ENCODE measurements at regions not wholly inside any gene's neighbourhood (a gene's known extent, or its start where the extent isn't known, plus 50 kb on each side); places are given as distances from the start of the nearest gene placed in this dataset.

DNA sequence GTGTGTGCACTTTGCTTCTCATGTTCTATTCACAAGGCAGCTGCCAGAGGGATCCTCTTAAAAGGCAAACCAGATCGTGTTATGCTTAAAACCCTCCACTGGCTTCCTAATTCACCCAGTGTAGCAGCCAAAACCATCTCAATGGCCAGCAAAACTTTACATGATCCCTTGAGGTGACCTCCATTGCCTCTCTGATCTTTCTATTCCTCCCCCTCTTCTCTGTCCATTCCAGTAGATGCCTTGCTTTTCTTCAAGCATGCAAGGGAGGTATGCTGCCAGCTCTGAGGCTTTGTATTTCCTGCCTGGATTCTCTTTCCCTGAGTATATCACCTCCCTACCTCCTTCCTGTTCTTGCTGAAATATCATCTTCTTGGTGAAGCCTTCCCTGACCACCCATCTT lies 93.2 kb upstream of the KCNK2 start:
- no peaks in the 10 kb centered on the region for H3K79me1 ChIP-seq (ENCODE audit: low read depth in 1 of 2, low read length in 2 of 2)
- H3K27ac ChIP-seq (ENCODE audit: insufficient read depth, low read length), result peak overlapping the region; percentile 50; the same call in 1 of the 2 replicates
- H4K5ac ChIP-seq (ENCODE audit: low read depth, low read length), result peak overlapping the region; percentile 68; the same call in 1 of the 2 replicates
- H3K4me2 ChIP-seq (ENCODE audit: low read depth, low read length), result no peak overlapping the region
- ChIA-PET POLR2A (ENCODE audit: unreplicated experiment) (no interaction called here), CTCF (no interaction called here)
- no CpG with 5 or more reads among the region's 1 CpG for WGBS, 2 experiments (ENCODE audit: extremely low coverage in 2 of 2, insufficient read length in 1 of 2)
- H2BK120ac ChIP-seq (ENCODE audit: low read depth, low read length), result peak overlapping the region; percentile 92
- H3K56ac ChIP-seq (ENCODE audit: extremely low read depth, insufficient read depth, low read length), result peak overlapping the region; percentile 35
- H3K9me3 ChIP-seq (ENCODE audit: control insufficient read depth, insufficient read depth, low read length), result peaks cover 4% of the 10 kb centered on the region
- H2AK5ac ChIP-seq (ENCODE audit: low read depth, low read length), result peak overlapping the region; percentile 58
- intact Hi-C loops (cut with micrococcal nuclease) (no loop called here), in situ Hi-C loops (cut with MboI; ENCODE audit: low sequenced_read_pairs) (no loop called here), dilution Hi-C loops (cut with HindIII; ENCODE audit: low sequenced_read_pairs, unreplicated experiment) (no loop called here)
- no TSS peak for BruUV-seq (replicated peaks)
- peak; percentile 83 for DNase-seq
- peak overlapping the region; percentile 100 for H2BK20ac ChIP-seq (ENCODE audit: low read depth, low read length)
- no peak overlapping the region for H3K4me3 ChIP-seq (ENCODE audit: insufficient read depth, low read depth, low read length)
- H3K4ac ChIP-seq (ENCODE audit: low read depth, low read length), result peak overlapping the region; percentile 96
- peak overlapping the region; percentile 77 for H4K91ac ChIP-seq (ENCODE audit: insufficient read depth, low read depth, low read length)
- H3K18ac ChIP-seq (ENCODE audit: low read depth, low read length), result peak overlapping the region; percentile 82; the same call in 1 of the 2 replicates
- H3K9ac ChIP-seq (ENCODE audit: low read depth, low read length), result no peak overlapping the region
- no peaks in the 10 kb centered on the region for H4K20me1 ChIP-seq (ENCODE audit: insufficient read depth, low read length)
- TF ChIP-seq, protein P1, sequence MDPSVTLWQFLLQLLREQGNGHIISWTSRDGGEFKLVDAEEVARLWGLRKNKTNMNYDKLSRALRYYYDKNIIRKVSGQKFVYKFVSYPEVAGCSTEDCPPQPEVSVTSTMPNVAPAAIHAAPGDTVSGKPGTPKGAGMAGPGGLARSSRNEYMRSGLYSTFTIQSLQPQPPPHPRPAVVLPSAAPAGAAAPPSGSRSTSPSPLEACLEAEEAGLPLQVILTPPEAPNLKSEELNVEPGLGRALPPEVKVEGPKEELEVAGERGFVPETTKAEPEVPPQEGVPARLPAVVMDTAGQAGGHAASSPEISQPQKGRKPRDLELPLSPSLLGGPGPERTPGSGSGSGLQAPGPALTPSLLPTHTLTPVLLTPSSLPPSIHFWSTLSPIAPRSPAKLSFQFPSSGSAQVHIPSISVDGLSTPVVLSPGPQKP (IDR thresholded peaks at IDR 0.05; ENCODE audit: borderline replicate concordance, low read depth, low read length), result no peak
- TF ChIP-seq POLR2A (IDR thresholded peaks at IDR 0.05; ENCODE audit: low read depth, low read length), result no peak
- no peak for TF ChIP-seq MXI1 (IDR thresholded peaks at IDR 0.05; ENCODE audit: borderline replicate concordance, low read depth, low read length)
- TF ChIP-seq, protein P2, sequence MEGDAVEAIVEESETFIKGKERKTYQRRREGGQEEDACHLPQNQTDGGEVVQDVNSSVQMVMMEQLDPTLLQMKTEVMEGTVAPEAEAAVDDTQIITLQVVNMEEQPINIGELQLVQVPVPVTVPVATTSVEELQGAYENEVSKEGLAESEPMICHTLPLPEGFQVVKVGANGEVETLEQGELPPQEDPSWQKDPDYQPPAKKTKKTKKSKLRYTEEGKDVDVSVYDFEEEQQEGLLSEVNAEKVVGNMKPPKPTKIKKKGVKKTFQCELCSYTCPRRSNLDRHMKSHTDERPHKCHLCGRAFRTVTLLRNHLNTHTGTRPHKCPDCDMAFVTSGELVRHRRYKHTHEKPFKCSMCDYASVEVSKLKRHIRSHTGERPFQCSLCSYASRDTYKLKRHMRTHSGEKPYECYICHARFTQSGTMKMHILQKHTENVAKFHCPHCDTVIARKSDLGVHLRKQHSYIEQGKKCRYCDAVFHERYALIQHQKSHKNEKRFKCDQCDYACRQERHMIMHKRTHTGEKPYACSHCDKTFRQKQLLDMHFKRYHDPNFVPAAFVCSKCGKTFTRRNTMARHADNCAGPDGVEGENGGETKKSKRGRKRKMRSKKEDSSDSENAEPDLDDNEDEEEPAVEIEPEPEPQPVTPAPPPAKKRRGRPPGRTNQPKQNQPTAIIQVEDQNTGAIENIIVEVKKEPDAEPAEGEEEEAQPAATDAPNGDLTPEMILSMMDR (conservative IDR thresholded peaks at IDR 0.05; ENCODE audit: low read depth, low read length), result no peak
- TF ChIP-seq, protein P3, sequence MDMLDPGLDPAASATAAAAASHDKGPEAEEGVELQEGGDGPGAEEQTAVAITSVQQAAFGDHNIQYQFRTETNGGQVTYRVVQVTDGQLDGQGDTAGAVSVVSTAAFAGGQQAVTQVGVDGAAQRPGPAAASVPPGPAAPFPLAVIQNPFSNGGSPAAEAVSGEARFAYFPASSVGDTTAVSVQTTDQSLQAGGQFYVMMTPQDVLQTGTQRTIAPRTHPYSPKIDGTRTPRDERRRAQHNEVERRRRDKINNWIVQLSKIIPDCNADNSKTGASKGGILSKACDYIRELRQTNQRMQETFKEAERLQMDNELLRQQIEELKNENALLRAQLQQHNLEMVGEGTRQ (IDR thresholded peaks at IDR 0.05; ENCODE audit: low read depth, low read length), result no peak
- TF ChIP-seq CEBPB (IDR thresholded peaks at IDR 0.05; ENCODE audit: low read depth, low read length), result no peak
- TF ChIP-seq FOS (IDR thresholded peaks at IDR 0.05; ENCODE audit: low read depth, low read length), result no peak
- TF ChIP-seq CHD1 (IDR thresholded peaks at IDR 0.05; ENCODE audit: low read depth, low read length), result no peak
- no peak for TF ChIP-seq RCOR1 (IDR thresholded peaks at IDR 0.05; ENCODE audit: insufficient replicate concordance, low read length)
- TF ChIP-seq BHLHE40 (IDR thresholded peaks at IDR 0.05; ENCODE audit: low read depth, low read length), result no peak
- no peak for TF ChIP-seq RAD21 (IDR thresholded peaks at IDR 0.05; ENCODE audit: low read length)
- no peak for TF ChIP-seq MAFK (IDR thresholded peaks at IDR 0.05; ENCODE audit: low read depth, low read length)
- TF ChIP-seq SMC3 (IDR thresholded peaks at IDR 0.05; ENCODE audit: low read depth, low read length), result no peak
- TF ChIP-seq MAZ (IDR thresholded peaks at IDR 0.05; ENCODE audit: borderline replicate concordance, low read depth, low read length), result no peak
- peak; percentile 50 for ATAC-seq (ENCODE audit: low read depth)
- peak overlapping the region; percentile 80 to 94 for H4K8ac ChIP-seq (ENCODE audit: low read depth in 2 of 2, low read length in 2 of 2)
- no peaks in the 10 kb centered on the region for H3K36me3 ChIP-seq (ENCODE audit: control insufficient read depth, insufficient read depth, low read length)
- peak overlapping the region; percentile 0 for H2AK9ac ChIP-seq (replicated peaks; ENCODE audit: low read depth, low read length, poor library complexity)
- H3K9me1 ChIP-seq (ENCODE audit: insufficient read depth, low read length), result 0 out of 2 replicates have a peak, but pooled peaks cover 3% of the 10 kb centered on the region
- peak overlapping the region; percentile 58 for H3K14ac ChIP-seq (replicated peaks; ENCODE audit: low read depth, low read length)
- peak overlapping the region; percentile 63 for H2BK5ac ChIP-seq (ENCODE audit: low read depth, low read length, poor library complexity, severe bottlenecking)
- H2BK15ac ChIP-seq (ENCODE audit: low read depth, low read length), result peak overlapping the region; percentile 84
- H3K4me1 ChIP-seq (ENCODE audit: control insufficient read depth, insufficient read depth, low read length), result peaks cover 6% of the 10 kb centered on the region; the same call in 1 of the 2 replicates
- H3K27me3 ChIP-seq (ENCODE audit: control insufficient read depth, insufficient read depth, low read length), result no peaks in the 10 kb centered on the region
- peak overlapping the region; percentile 57 for H3K23ac ChIP-seq (ENCODE audit: low read depth, low read length)
- H2AFZ ChIP-seq (replicated peaks; ENCODE audit: low read length, poor library complexity), result peak overlapping the region; percentile 10

Data from IMR-90 (cell line).